Middle frontal gyrus (tissue), 1 donor: ENCODE measurements at regions not wholly inside any gene's neighbourhood (a gene's known extent, or its start where the extent isn't known, plus 50 kb on each side); places are given as distances from the start of the nearest gene placed in this dataset.

Source experiments
- DNase-seq: peaks from one replicate; pipeline ENCODE4 v3.0.0-alpha.2; 2015; ENCODE audit warnings: low spot score; ENCODE audit errors: extremely low spot score

GRCh38 chr20:22407237-22408193 is 176.9 kb downstream of the FOXA2 start:
- DNase-seq = no peak

- no peak for DNase-seq
These were observed 179.8 kb downstream of the FOXA2 start for GRCh38 chr20:22404419-22405170.

GRCh38 chr20:22403632-22404361 is 180.6 kb downstream of the FOXA2 start:
- no peak for DNase-seq

- no peak for DNase-seq
These were observed 181.2 kb downstream of the FOXA2 start for GRCh38 chr20:22403022-22403631.

- no peak for DNase-seq
These were observed 181.8 kb downstream of the FOXA2 start for GRCh38 chr20:22402550-22402949.

GRCh38 chr20:22400440-22400839 is 183.9 kb downstream of the FOXA2 start:
- no peak for DNase-seq

- no peak for DNase-seq
These were observed 189.8 kb downstream of the FOXA2 start for GRCh38 chr20:22394583-22394982.

- no peak for DNase-seq
These were observed 193.8 kb downstream of the FOXA2 start for GRCh38 chr20:22390543-22390903.

GRCh38 chr20:22389836-22390542 is 194.4 kb downstream of the FOXA2 start:
- no peak for DNase-seq

GRCh38 chr20:22387452-22387851 is 196.9 kb downstream of the FOXA2 start:
- no peak for DNase-seq

- DNase-seq = no peak
These were observed 198.1 kb downstream of the FOXA2 start for GRCh38 chr20:22386306-22386623.

GRCh38 chr20:22385602-22386305 is 198.6 kb downstream of the FOXA2 start:
- DNase-seq = no peak

- DNase-seq = no peak
These were observed 199.4 kb downstream of the FOXA2 start for GRCh38 chr20:22384978-22385377.

GRCh38 chr20:22383156-22383555 is 201.2 kb downstream of the FOXA2 start:
- no peak for DNase-seq

- DNase-seq = no peak
These were observed 201.6 kb downstream of the FOXA2 start for GRCh38 chr20:22382742-22383141.

GRCh38 chr20:22381812-22382416 is 202.5 kb downstream of the FOXA2 start:
- no peak for DNase-seq

- no peak for DNase-seq
These were observed 204.9 kb downstream of the FOXA2 start for GRCh38 chr20:22379472-22379871.

GRCh38 chr20:22374678-22375590 is 209.4 kb downstream of the FOXA2 start:
- DNase-seq = no peak

- DNase-seq = no peak
These were observed 210.3 kb downstream of the FOXA2 start for GRCh38 chr20:22374066-22374465.
